Stimulated activated naive B cell treated with anti-CD40 and anti-IgM and Interleukin-4, amounts not matched to agents 10 μg/mL and 1 μg/mL and 100 μg/mL, for 72 hours (primary cell): ENCODE measurements at regions not wholly inside any gene's neighbourhood (a gene's known extent, or its start where the extent isn't known, plus 50 kb on each side); places are given as distances from the start of the nearest gene placed in this dataset.

Source experiments
- ATAC-seq, 2 donors: fragments of 150-1000 bp; cut with Tn5 transposase; replicated peaks; 2 replicates each; pipeline ENCODE4 v1.10.0; 2021; ENCODE audit warnings: moderate library complexity in 1 of 2
- DNase-seq: peaks from one replicate; pipeline ENCODE4 v3.0.0; 2021
- H3K27ac Mint-ChIP-seq: one replicate; pipeline ENCODE4 v1.8.0; 2022; ENCODE audit warnings: mild to moderate bottlenecking, mixed read lengths
- H3K27me3 Mint-ChIP-seq, 2 donors: one replicate each; pipeline ENCODE4 v1.8.0; 2022; ENCODE audit warnings: mixed read lengths in 2 of 2
- H3K36me3 Mint-ChIP-seq, 2 donors: one replicate each; pipeline ENCODE4 v1.8.0; 2022; ENCODE audit warnings: mixed read lengths in 2 of 2, mild to moderate bottlenecking in 1 of 2
- H3K4me1 Mint-ChIP-seq, 2 donors: one replicate each; pipeline ENCODE4 v1.8.0; 2022; ENCODE audit warnings: mixed read lengths in 2 of 2, mild to moderate bottlenecking in 1 of 2
- H3K4me3 Mint-ChIP-seq, 2 donors: one replicate each; pipeline ENCODE4 v1.8.0; 2022; ENCODE audit warnings: mild to moderate bottlenecking in 2 of 2, mixed read lengths in 2 of 2, moderate library complexity in 1 of 2
- H3K9me3 Mint-ChIP-seq, 2 donors: one replicate each; pipeline ENCODE4 v1.8.0; 2022; ENCODE audit warnings: mixed read lengths in 2 of 2, mild to moderate bottlenecking in 1 of 2

- Mint-ChIP-seq H3K27me3 (peaks cover 0 to 7% of the 10 kb centered on the region in 2 donors), H3K9me3 (no peaks in the 10 kb centered on the region), H3K4me1 (peaks cover 5 to 15% of the 10 kb centered on the region in 2 donors), H3K4me3 (no peak overlapping the region), H3K36me3 (no peaks in the 10 kb centered on the region), H3K27ac (no peak overlapping the region)
- ATAC-seq = no peak
- DNase-seq = no peak
Measured at GRCh38 chr6:43921548-43922425, 151.8 kb downstream of the VEGFA start.

- Mint-ChIP-seq H3K27ac (no peak overlapping the region), H3K36me3 (no peaks in the 10 kb centered on the region), H3K9me3 (no peaks in the 10 kb centered on the region), H3K27me3 (peaks cover 0 to 7% of the 10 kb centered on the region in 2 donors), H3K4me1 (peaks cover 5 to 15% of the 10 kb centered on the region in 2 donors), H3K4me3 (no peak overlapping the region)
- ATAC-seq (no peak), DNase-seq (no peak)
Measured at GRCh38 chr6:43921039-43921438, 151.0 kb downstream of the VEGFA start.

- Mint-ChIP-seq H3K9me3 (no peaks in the 10 kb centered on the region), H3K4me3 (no peak overlapping the region), H3K27ac (no peak overlapping the region), H3K36me3 (no peaks in the 10 kb centered on the region), H3K4me1 (peaks cover 5 to 15% of the 10 kb centered on the region in 2 donors), H3K27me3 (peaks cover 0 to 7% of the 10 kb centered on the region in 2 donors)
- no peak for ATAC-seq
- no peak for DNase-seq
Measured at GRCh38 chr6:43919774-43920173, 149.8 kb downstream of the VEGFA start.

GRCh38 chr6:43917878-43918382 lies 147.9 kb downstream of the VEGFA start:
- DNase-seq = no peak
- H3K27me3 Mint-ChIP-seq = peaks cover 0 to 7% of the 10 kb centered on the region in 2 donors
- H3K36me3 Mint-ChIP-seq = no peaks in the 10 kb centered on the region
- H3K4me1 Mint-ChIP-seq = peaks cover 0 to 2% of the 10 kb centered on the region in 2 donors
- H3K4me3 Mint-ChIP-seq = no peak overlapping the region
- no peak overlapping the region for H3K27ac Mint-ChIP-seq
- ATAC-seq = no peak
- no peaks in the 10 kb centered on the region for H3K9me3 Mint-ChIP-seq

GRCh38 chr6:43916924-43917877 lies 147.2 kb downstream of the VEGFA start:
- Mint-ChIP-seq H3K9me3 (no peaks in the 10 kb centered on the region), H3K27me3 (peaks cover 0 to 7% of the 10 kb centered on the region in 2 donors), H3K36me3 (no peaks in the 10 kb centered on the region), H3K27ac (no peak overlapping the region), H3K4me1 (peaks cover 0 to 2% of the 10 kb centered on the region in 2 donors), H3K4me3 (no peak overlapping the region)
- no peak for DNase-seq
- ATAC-seq = no peak

- Mint-ChIP-seq H3K4me3 (no peak overlapping the region), H3K4me1 (peaks cover 0 to 2% of the 10 kb centered on the region in 2 donors), H3K27me3 (peaks cover 0 to 7% of the 10 kb centered on the region in 2 donors), H3K9me3 (no peaks in the 10 kb centered on the region), H3K36me3 (no peaks in the 10 kb centered on the region), H3K27ac (no peak overlapping the region)
- DNase-seq (no peak), ATAC-seq (no peak)
Measured at GRCh38 chr6:43915986-43916923, 146.2 kb downstream of the VEGFA start.

GRCh38 chr6:43915208-43915869 lies 145.3 kb downstream of the VEGFA start:
- no peak overlapping the region for H3K27ac Mint-ChIP-seq
- no peaks in the 10 kb centered on the region for H3K9me3 Mint-ChIP-seq
- H3K27me3 Mint-ChIP-seq = peaks cover 0 to 7% of the 10 kb centered on the region in 2 donors
- no peaks in the 10 kb centered on the region for H3K36me3 Mint-ChIP-seq
- ATAC-seq (no peak), DNase-seq (no peak)
- H3K4me3 Mint-ChIP-seq = no peak overlapping the region
- H3K4me1 Mint-ChIP-seq = peaks cover 0 to 2% of the 10 kb centered on the region in 2 donors

GRCh38 chr6:43914272-43915147 lies 144.5 kb downstream of the VEGFA start:
- H3K27ac Mint-ChIP-seq = no peak overlapping the region
- no peak overlapping the region for H3K4me3 Mint-ChIP-seq
- DNase-seq (no peak), ATAC-seq (no peak)
- H3K36me3 Mint-ChIP-seq = no peaks in the 10 kb centered on the region
- H3K4me1 Mint-ChIP-seq = peaks cover 0 to 2% of the 10 kb centered on the region in 2 donors
- H3K9me3 Mint-ChIP-seq = no peaks in the 10 kb centered on the region
- H3K27me3 Mint-ChIP-seq = peaks cover 0 to 4% of the 10 kb centered on the region in 2 donors

GRCh38 chr6:43913375-43914271 lies 143.6 kb downstream of the VEGFA start:
- Mint-ChIP-seq H3K27me3 (peaks cover 0 to 4% of the 10 kb centered on the region in 2 donors), H3K4me1 (peaks cover 0 to 2% of the 10 kb centered on the region in 2 donors), H3K9me3 (no peaks in the 10 kb centered on the region), H3K4me3 (no peak overlapping the region), H3K27ac (no peak overlapping the region), H3K36me3 (no peaks in the 10 kb centered on the region)
- no peak for DNase-seq
- ATAC-seq = no peak

DNA sequence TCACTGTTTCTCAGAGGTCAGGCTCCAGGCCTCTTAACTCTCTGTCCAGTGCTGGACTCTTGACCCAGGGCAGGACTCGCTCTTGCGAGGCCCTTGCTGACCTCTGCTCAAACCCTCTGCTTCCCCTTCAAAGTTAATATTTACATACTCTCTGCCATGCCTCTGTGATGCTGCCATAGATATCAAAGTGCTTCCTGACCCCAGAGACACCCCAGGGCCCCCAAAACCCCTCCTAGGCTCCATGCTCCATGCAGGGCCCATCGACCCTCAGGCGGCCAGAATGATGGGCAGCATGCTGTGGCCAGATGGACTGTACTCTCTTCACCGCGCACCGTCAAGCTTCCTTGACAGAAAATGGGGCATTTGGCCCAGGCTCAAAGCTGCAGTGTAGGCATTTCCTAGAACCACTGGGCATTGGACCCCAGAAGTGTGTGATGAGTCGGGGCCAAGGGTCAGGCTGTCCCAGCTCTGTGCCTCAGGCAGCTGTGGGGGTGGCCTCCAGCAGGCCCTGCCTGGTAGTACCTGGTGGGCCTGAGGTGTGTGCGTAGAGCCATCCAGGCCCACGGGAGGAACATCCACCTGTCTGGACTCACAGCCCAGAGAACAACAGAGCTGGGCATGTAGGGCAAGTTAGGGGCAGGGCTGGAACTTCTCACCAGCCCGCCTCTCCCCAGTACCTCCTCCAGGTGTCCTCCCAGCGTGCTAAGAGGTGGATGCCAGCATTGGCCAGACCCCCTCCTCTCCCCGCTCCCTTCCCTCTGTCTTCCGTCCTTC lies 142.8 kb downstream of the VEGFA start:
- Mint-ChIP-seq H3K27me3 (peaks cover 0 to 4% of the 10 kb centered on the region in 2 donors), H3K4me1 (peaks cover 0 to 2% of the 10 kb centered on the region in 2 donors), H3K36me3 (no peaks in the 10 kb centered on the region), H3K4me3 (no peak overlapping the region), H3K9me3 (no peaks in the 10 kb centered on the region), H3K27ac (no peak overlapping the region)
- DNase-seq (no peak), ATAC-seq (no peak)

DNA sequence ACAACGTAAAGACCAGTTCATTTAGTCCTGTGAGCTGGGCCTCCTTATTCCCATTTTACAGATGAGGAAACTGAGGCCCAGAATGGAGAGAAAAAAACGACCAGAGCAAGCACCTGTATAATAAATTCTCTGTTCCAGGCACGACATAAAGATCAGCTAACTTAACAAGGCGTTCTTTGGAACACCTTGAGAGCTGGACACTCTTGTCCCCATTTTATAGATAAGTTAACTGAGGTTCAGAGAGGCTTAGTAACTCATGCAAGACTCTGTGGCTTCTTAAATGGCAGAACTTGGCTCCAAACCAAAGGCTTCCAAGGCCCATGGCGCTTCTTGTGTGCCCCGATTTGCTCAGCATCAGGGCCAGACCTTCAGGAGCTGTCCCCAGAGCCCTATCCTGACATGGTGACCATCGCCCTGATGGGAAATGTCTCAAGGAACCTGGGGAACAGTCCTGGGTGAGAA lies 142.1 kb downstream of the VEGFA start:
- H3K27ac Mint-ChIP-seq = no peak overlapping the region
- H3K4me3 Mint-ChIP-seq = no peak overlapping the region
- ATAC-seq (no peak), DNase-seq (no peak)
- H3K27me3 Mint-ChIP-seq = peaks cover 0 to 7% of the 10 kb centered on the region in 2 donors
- H3K9me3 Mint-ChIP-seq = no peaks in the 10 kb centered on the region
- peaks cover 0 to 2% of the 10 kb centered on the region in 2 donors for H3K4me1 Mint-ChIP-seq
- no peaks in the 10 kb centered on the region for H3K36me3 Mint-ChIP-seq
